SU-DHL-6 (cell line): ENCODE measurements at regions not wholly inside any gene's neighbourhood (a gene's known extent, or its start where the extent isn't known, plus 50 kb on each side); places are given as distances from the start of the nearest gene placed in this dataset.
"Not testable (repeated sequence)": the region's sequence is repeated elsewhere in the genome, so short reads cannot be mapped to it uniquely, and the experiment has no call there.

Experiments
- H2AFZ ChIP-seq: fragments of 200-600 bp; sonication (generic); 2 replicates; pipeline ENCODE4 v1.6.1; 2014; ENCODE audit warnings: low read depth, mild to moderate bottlenecking, moderate library complexity, mixed read lengths, antibody characterized with exemption, low read length; ENCODE audit not compliant: severe bottlenecking
- H3F3A ChIP-seq: fragments of 200-600 bp; shearing (Covaris generic); 2 replicates; pipeline ENCODE4 v1.6.0; 2016; ENCODE audit warnings: antibody characterized with exemption, mild to moderate bottlenecking; ENCODE audit not compliant: insufficient read depth
- H3K27ac ChIP-seq: fragments of 200-600 bp; sonication (generic); 2 replicates; pipeline ENCODE4 v1.5.1; 2016; ENCODE audit warnings: low read depth, mild to moderate bottlenecking, low read length, moderate library complexity, mixed read lengths
- H3K27me3 ChIP-seq: fragments of 200-600 bp; sonication (generic), shearing (Covaris generic); 2 replicates; pipeline ENCODE4 v1.6.0; 2014; ENCODE audit warnings: mild to moderate bottlenecking, low read length
- H3K36me3 ChIP-seq: fragments of 200-600 bp; sonication (generic); 2 replicates; pipeline ENCODE4 v1.6.1; 2014; ENCODE audit warnings: mild to moderate bottlenecking, low read length, mixed read lengths
- H3K4me2 ChIP-seq: fragments of 300-600, 200-600 bp; shearing (Covaris generic), sonication (generic); 2 replicates; pipeline ENCODE4 v1.6.0; 2014; ENCODE audit warnings: low read length, low read depth, mild to moderate bottlenecking; ENCODE audit not compliant: poor library complexity, severe bottlenecking
- H3K4me3 ChIP-seq: fragments of 200-600 bp; sonication (generic); 2 replicates; pipeline ENCODE4 v1.5.1; 2014; ENCODE audit warnings: antibody characterized with exemption, low read length, mild to moderate bottlenecking, mixed read lengths; ENCODE audit not compliant: insufficient read depth, poor library complexity, severe bottlenecking
- H3K79me2 ChIP-seq: fragments of 200-600 bp; sonication (generic); 2 replicates; pipeline ENCODE4 v1.6.1; 2014; ENCODE audit warnings: mild to moderate bottlenecking, low read length, moderate library complexity; ENCODE audit not compliant: insufficient read depth
- H3K9ac ChIP-seq: fragments of 200-600 bp; sonication (generic); 2 replicates; pipeline ENCODE4 v1.7.0; 2014; ENCODE audit warnings: mild to moderate bottlenecking, low read length
- H3K9me2 ChIP-seq: fragments of 200-600 bp; sonication (generic); replicated peaks from 2 replicates; pipeline ENCODE4 v1.6.1; 2014; ENCODE audit warnings: low read length; ENCODE audit not compliant: insufficient read depth
- H3K9me3 ChIP-seq: fragments of 200-600 bp; sonication (generic); 2 replicates; pipeline ENCODE4 v1.6.1; 2014; ENCODE audit warnings: low read length, mixed read lengths; ENCODE audit not compliant: insufficient read depth
- H4K20me1 ChIP-seq: fragments of 200-600 bp; sonication (generic); 2 replicates; pipeline ENCODE4 v1.6.1; 2014; ENCODE audit warnings: low read depth, mild to moderate bottlenecking, antibody characterized with exemption, low read length, moderate library complexity, mixed read lengths
- CTCF ChIP-seq: fragments of 200-600 bp; sonication (generic); IDR thresholded peaks from one replicate; pipeline ENCODE4 v1.5.1; 2017; ENCODE audit warnings: antibody characterized with exemption, mild to moderate bottlenecking, low read length, moderate library complexity; ENCODE audit not compliant: insufficient read depth, poor library complexity, severe bottlenecking
- EZH2phosphoT487 ChIP-seq: fragments of 200-600 bp; sonication (generic), shearing (Covaris generic); conservative IDR thresholded peaks from 2 replicates; pipeline ENCODE4 v1.6.1; 2018; ENCODE audit warnings: mild to moderate bottlenecking, antibody characterized with exemption, low read length, moderate library complexity, mixed read lengths

DNA sequence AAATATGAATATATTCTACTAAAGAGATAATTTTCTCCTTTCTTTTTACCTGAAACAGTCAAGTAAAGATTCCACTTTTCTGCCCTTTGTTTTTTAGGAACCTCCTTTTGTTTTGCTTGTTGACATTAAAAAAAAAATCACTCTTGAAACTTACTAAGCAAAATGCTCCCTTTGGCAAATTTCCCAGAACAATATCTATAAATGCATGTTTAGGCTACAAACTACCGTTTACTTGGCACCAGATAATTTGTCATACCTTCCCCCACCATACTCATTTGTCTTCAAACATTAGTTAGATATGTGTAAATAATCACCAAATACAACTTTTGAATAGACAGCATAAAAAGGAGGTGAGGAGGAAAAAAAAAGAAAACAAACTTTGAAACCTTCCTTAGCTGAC is 604.7 kb downstream of the RFPL4B start:
- Histone ChIP-seq H3K79me2 (no peaks in the 10 kb centered on the region), H3K4me2 (no peak overlapping the region), H2AFZ (no peak overlapping the region), H3K36me3 (no peaks in the 10 kb centered on the region), H3K27ac (no peak overlapping the region), H4K20me1 (no peaks in the 10 kb centered on the region), H3K4me3 (no peak overlapping the region), H3F3A (no peaks in the 10 kb centered on the region), H3K9me2 (no peaks in the 10 kb centered on the region), H3K9me3 (no peaks in the 10 kb centered on the region), H3K9ac (no peak overlapping the region), H3K27me3 (no peaks in the 10 kb centered on the region)
- TF ChIP-seq EZH2phosphoT487: no peak
- no peak for TF ChIP-seq CTCF

DNA sequence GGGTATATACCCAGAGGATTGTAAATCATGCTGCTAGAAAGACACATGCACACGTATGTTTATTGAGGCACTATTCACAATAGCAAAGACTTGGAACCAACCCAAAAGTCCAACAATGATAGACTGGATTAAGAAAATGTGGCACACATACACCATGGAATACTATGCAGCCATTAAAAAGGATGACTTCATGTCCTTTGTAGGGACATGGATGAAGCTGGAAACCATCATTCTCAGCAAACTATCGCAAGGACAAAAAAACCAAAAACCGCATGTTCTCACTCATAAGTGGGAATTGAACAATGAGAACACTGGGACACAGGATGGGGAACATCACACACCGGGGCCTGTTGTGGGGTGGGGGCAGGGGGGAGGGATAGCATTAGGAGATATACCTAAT is 608.6 kb downstream of the RFPL4B start:
- H3K4me2 ChIP-seq, H3K79me2 ChIP-seq, H2AFZ ChIP-seq, H3K4me3 ChIP-seq, H3K9me3 ChIP-seq, H4K20me1 ChIP-seq, H3K9me2 ChIP-seq, H3F3A ChIP-seq, H3K36me3 ChIP-seq, H3K27ac ChIP-seq, H3K9ac ChIP-seq, H3K27me3 ChIP-seq: not testable (repeated sequence)

DNA sequence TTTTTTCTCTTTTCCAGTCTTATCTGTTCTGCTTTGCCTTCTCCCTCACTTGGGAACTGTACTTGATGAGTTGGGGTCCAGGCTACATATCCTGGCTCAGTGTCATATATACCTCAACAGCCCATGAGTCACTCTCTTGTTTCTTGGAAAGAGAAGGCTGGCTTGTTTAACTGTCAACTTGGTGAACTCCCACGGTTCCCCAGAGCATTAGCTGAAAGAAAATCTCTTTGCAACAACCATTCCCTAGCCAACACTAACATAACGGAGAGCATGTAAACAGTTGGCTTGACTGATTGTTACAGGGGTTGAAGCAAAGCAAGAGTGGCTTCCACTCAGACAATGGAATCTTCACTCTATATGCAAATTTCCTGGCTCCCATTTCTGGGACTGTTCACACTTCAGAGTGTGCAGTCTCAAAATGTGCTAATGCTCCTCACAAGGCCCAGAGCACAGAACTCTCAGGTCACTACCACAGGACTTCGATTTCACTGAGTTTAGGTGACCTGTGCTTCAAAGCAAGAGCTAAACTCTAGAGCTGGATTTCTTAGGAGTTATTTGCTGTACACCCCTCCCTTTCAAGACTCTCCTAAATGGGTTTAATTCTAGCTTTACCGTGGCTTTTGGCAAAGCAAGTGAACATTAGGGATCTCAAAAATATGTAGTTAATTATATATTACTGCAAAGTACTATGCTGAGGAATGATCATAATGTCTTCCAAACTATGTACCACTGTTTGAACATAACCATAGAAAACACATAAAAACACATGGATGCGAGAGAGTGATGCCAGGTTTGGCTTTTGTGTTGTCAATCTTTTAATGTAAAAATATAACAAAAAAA is 609.8 kb downstream of the RFPL4B start:
- no peak overlapping the region for H3K9ac ChIP-seq
- H3K36me3 ChIP-seq: no peaks in the 10 kb centered on the region
- no peaks in the 10 kb centered on the region for H3K79me2 ChIP-seq
- H3K9me2 ChIP-seq: no peaks in the 10 kb centered on the region
- H3K4me2 ChIP-seq: no peak overlapping the region
- H3K9me3 ChIP-seq: no peaks in the 10 kb centered on the region
- H2AFZ ChIP-seq: no peak overlapping the region
- H3F3A ChIP-seq: no peaks in the 10 kb centered on the region
- no peaks in the 10 kb centered on the region for H4K20me1 ChIP-seq
- TF ChIP-seq EZH2phosphoT487: no peak
- no peak for TF ChIP-seq CTCF
- no peak overlapping the region for H3K27ac ChIP-seq
- no peak overlapping the region for H3K4me3 ChIP-seq
- no peaks in the 10 kb centered on the region for H3K27me3 ChIP-seq

- no peaks in the 10 kb centered on the region for H4K20me1 ChIP-seq
- no peaks in the 10 kb centered on the region for H3K9me2 ChIP-seq
- H3K9me3 ChIP-seq: no peaks in the 10 kb centered on the region
- H3K9ac ChIP-seq: no peak overlapping the region
- no peak overlapping the region for H3K27ac ChIP-seq
- no peak overlapping the region for H3K4me3 ChIP-seq
- no peak overlapping the region for H2AFZ ChIP-seq
- H3K79me2 ChIP-seq: no peaks in the 10 kb centered on the region
- H3K4me2 ChIP-seq: no peak overlapping the region
- no peaks in the 10 kb centered on the region for H3F3A ChIP-seq
- no peaks in the 10 kb centered on the region for H3K27me3 ChIP-seq
- H3K36me3 ChIP-seq: no peaks in the 10 kb centered on the region
- no peak for TF ChIP-seq CTCF
- no peak for TF ChIP-seq EZH2phosphoT487
Measured at GRCh38 chr6:112957536-112957916, 610.4 kb downstream of the RFPL4B start.

- H3F3A ChIP-seq, H3K27ac ChIP-seq, H3K9me3 ChIP-seq, H3K79me2 ChIP-seq, H3K4me2 ChIP-seq, H3K36me3 ChIP-seq, H2AFZ ChIP-seq, H4K20me1 ChIP-seq, H3K27me3 ChIP-seq, H3K9me2 ChIP-seq, H3K4me3 ChIP-seq, H3K9ac ChIP-seq: not testable (repeated sequence)
Measured at GRCh38 chr6:112960130-112960529, 613.0 kb downstream of the RFPL4B start.
